ENCODE measurements at regions not wholly inside any gene's neighbourhood (a gene's known extent, or its start where the extent isn't known, plus 50 kb on each side); places are given as distances from the start of the nearest gene placed in this dataset.

GRCh38 chr2:12090072-12090471 is 343.6 kb downstream of the LPIN1 start:
- no peak for TF ChIP-seq CTCF (IDR thresholded peaks at IDR 0.05; ENCODE audit: low read depth, low read length)
- TF ChIP-seq EZH2phosphoT487 (IDR thresholded peaks at IDR 0.05; ENCODE audit: low read depth), result no peak
